ENCODE measurements at regions not wholly inside any gene's neighbourhood (a gene's known extent, or its start where the extent isn't known, plus 50 kb on each side); places are given as distances from the start of the nearest gene placed in this dataset.

- no peak for TF ChIP-seq POLR2AphosphoS5 (IDR thresholded peaks at IDR 0.05; ENCODE audit: insufficient read depth, low read depth, low read length)
- TF ChIP-seq CTCF (IDR thresholded peaks at IDR 0.05; ENCODE audit: extremely low read depth in 1 of 2, insufficient read depth in 1 of 2, low read depth in 1 of 2, low read length in 2 of 2), result no peak
- TF ChIP-seq EZH2 (IDR thresholded peaks at IDR 0.05; ENCODE audit: borderline replicate concordance, low read depth, low read length, severe bottlenecking), result no peak
- TF ChIP-seq POLR2A (IDR thresholded peaks at IDR 0.05; ENCODE audit: low read depth, low read length), result no peak
- no peak for TF ChIP-seq MYC (IDR thresholded peaks at IDR 0.05; ENCODE audit: low read depth, low read length)
Observed at GRCh38 chr1:4020449-4020848, 120.4 kb upstream of the C1orf174 start.
